ENCODE measurements at regions not wholly inside any gene's neighbourhood (a gene's known extent, or its start where the extent isn't known, plus 50 kb on each side); places are given as distances from the start of the nearest gene placed in this dataset.

DNA sequence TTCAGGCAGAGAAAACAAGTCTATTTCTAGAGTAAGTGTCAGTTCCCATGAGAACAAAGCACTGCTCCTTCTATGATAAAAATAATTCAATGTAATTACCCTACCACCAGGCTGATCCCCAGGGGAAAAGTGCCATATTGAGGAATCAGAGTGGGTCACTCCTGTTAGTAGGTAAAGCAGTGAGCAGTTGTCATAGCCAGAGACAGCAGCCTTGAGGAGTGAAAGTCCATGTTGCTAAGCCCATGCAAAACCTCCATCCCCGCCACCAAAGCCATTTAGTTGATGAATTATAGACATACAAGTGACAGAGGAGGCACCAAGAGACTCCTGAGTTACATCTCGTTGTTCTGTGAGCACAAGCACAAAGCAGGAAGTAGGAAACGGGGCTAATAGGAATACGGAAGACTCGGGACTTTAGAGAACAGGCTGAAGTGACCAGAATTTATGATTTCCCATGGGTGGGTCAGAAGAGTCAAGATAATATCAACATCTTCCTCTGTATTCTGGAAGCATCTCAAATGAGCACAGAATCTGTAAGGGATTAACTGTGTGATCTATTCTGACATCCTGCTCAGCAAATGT lies 197.9 kb downstream of the MAFB start (continued):
- TF ChIP-seq SP4 (IDR thresholded peaks at IDR 0.05; ENCODE audit: low read length) (no peak), TBP (IDR thresholded peaks at IDR 0.05; ENCODE audit: low read depth, low read length) (no peak)
